Astrocyte (in vitro differentiated cells and primary cell): ENCODE measurements at regions not wholly inside any gene's neighbourhood (a gene's known extent, or its start where the extent isn't known, plus 50 kb on each side); places are given as distances from the start of the nearest gene placed in this dataset.

Source experiments
- DNase-seq: peaks from one replicate; pipeline ENCODE4 v3.0.0-alpha.2; 2010; ENCODE audit warnings: low read depth
- FAIRE-seq: peaks from 2 replicates; lab custom pipeline; 2011; peaks lifted over from hg19 to GRCh38; lab: Jason Lieb, UNC
- H2AFZ ChIP-seq: 2 replicates; pipeline ENCODE4 v1.6.0; 2012; ENCODE audit warnings: low read depth, low read length, inconsistent platforms
- H3K27ac ChIP-seq: 2 replicates; pipeline ENCODE4 v1.5.1; 2011; ENCODE audit warnings: low read depth, low read length, inconsistent platforms
- H3K27me3 ChIP-seq: 2 replicates; pipeline ENCODE4 v1.6.0; 2011; ENCODE audit warnings: low read length, inconsistent platforms; ENCODE audit not compliant: insufficient read depth
- H3K36me3 ChIP-seq: 2 replicates; pipeline ENCODE4 v1.5.1; 2011; ENCODE audit warnings: low read length, inconsistent platforms; ENCODE audit not compliant: insufficient read depth
- H3K4me1 ChIP-seq: 2 replicates; pipeline ENCODE4 v1.5.1; 2011; ENCODE audit warnings: low read length, inconsistent platforms; ENCODE audit not compliant: insufficient read depth
- H3K4me2 ChIP-seq: 2 replicates; pipeline ENCODE4 v1.6.0; 2012; ENCODE audit warnings: low read length, inconsistent platforms
- H3K4me3 ChIP-seq: 2 replicates; pipeline ENCODE4 v1.5.1; 2011; ENCODE audit warnings: low read depth, mild to moderate bottlenecking, low read length, inconsistent platforms; ENCODE audit not compliant: insufficient read depth
- H3K79me2 ChIP-seq: 2 replicates; pipeline ENCODE4 v1.6.0; 2012; ENCODE audit warnings: mild to moderate bottlenecking, low read length, inconsistent platforms; ENCODE audit not compliant: insufficient read depth
- H3K9ac ChIP-seq: 2 replicates; pipeline ENCODE4 v1.6.0; 2012; ENCODE audit warnings: mild to moderate bottlenecking, low read length, inconsistent platforms
- H3K9me3 ChIP-seq: 2 replicates; pipeline ENCODE4 v1.5.1; 2012; ENCODE audit warnings: low read depth, mild to moderate bottlenecking, low read length, inconsistent platforms; ENCODE audit not compliant: insufficient read depth
- H4K20me1 ChIP-seq: 2 replicates; pipeline ENCODE4 v1.6.0; 2012; ENCODE audit warnings: low read length, inconsistent platforms; ENCODE audit not compliant: insufficient read depth
- H3K27ac Mint-ChIP-seq: one replicate; pipeline ENCODE4 v1.8.0; 2021; ENCODE audit warnings: mild to moderate bottlenecking, mixed read lengths; ENCODE audit not compliant: unreplicated experiment
- H3K27me3 Mint-ChIP-seq: one replicate; pipeline ENCODE4 v1.8.0; 2021; ENCODE audit warnings: low read depth, mixed read lengths; ENCODE audit not compliant: unreplicated experiment
- H3K36me3 Mint-ChIP-seq: one replicate; pipeline ENCODE4 v1.8.0; 2021; ENCODE audit warnings: low read depth, mixed read lengths; ENCODE audit not compliant: unreplicated experiment
- H3K4me1 Mint-ChIP-seq: one replicate; pipeline ENCODE4 v1.8.0; 2021; ENCODE audit warnings: low read depth, mixed read lengths; ENCODE audit not compliant: unreplicated experiment
- H3K4me3 Mint-ChIP-seq: one replicate; pipeline ENCODE4 v1.8.0; 2021; ENCODE audit warnings: mild to moderate bottlenecking, moderate library complexity, mixed read lengths; ENCODE audit not compliant: unreplicated experiment
- H3K9me3 Mint-ChIP-seq: one replicate; pipeline ENCODE4 v1.8.0; 2021; ENCODE audit warnings: mild to moderate bottlenecking, mixed read lengths; ENCODE audit not compliant: unreplicated experiment
- EZH2 ChIP-seq: IDR thresholded peaks from 2 replicates; pipeline ENCODE4 v1.6.1; 2012; ENCODE audit warnings: mild to moderate bottlenecking, low read length, inconsistent platforms; ENCODE audit not compliant: insufficient read depth
- TF ChIP-seq, protein P1 (sequence below): IDR thresholded peaks from 2 replicates; pipeline ENCODE4 v1.5.1; 2011; ENCODE audit warnings: low read depth, mild to moderate bottlenecking, inconsistent platforms, low read length, moderate library complexity; ENCODE audit not compliant: insufficient read depth

DNA sequence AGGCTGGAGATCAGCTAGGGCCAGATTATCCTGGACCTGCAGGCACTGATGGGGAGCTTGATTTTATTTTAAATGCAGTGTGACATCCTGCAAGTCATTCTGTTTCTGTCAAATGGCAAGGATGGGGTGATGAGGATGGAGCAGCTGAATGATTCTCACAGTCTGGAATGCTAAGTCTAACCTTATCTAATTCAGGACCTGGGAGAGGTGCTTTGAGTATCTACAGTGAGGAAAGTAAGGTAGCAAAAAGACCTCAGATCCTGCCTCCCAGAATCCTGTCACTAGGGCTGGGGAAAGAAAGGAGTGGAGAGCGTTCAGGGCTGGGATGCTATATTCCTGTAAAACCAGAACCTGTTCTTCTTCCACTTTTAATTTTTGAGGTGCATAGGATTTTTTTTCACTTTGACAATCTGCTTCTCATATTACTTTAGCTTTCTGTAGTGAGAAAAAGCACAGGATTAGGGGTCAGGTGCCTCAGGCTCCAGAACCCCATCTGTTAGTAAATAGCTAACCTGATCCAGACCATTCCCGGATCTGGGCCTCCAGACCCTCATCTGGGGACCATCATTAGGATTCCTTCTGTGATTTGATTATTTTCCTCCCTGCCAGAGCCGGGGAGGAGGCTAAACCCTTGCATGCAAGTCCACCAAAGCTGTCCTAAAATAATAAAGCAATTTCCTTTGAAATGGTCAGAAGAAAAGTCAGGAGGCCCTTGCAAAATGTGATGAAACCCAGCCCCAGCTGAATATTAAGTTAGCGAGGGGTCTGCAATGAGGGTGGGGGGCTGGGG is 54.7 kb downstream of the ASCL1 start:
- H2AFZ ChIP-seq, result no peak overlapping the region
- no peaks in the 10 kb centered on the region for H3K9me3 ChIP-seq
- no peaks in the 10 kb centered on the region for H3K79me2 ChIP-seq
- H3K4me2 ChIP-seq, result no peak overlapping the region
- no peak for FAIRE-seq
- no peak overlapping the region for H3K4me3 ChIP-seq
- no peaks in the 10 kb centered on the region for H3K4me1 ChIP-seq
- H3K9me3 Mint-ChIP-seq, result no peaks in the 10 kb centered on the region
- H3K27ac ChIP-seq, result no peak overlapping the region
- TF ChIP-seq EZH2, result no peak
- TF ChIP-seq, protein P1, sequence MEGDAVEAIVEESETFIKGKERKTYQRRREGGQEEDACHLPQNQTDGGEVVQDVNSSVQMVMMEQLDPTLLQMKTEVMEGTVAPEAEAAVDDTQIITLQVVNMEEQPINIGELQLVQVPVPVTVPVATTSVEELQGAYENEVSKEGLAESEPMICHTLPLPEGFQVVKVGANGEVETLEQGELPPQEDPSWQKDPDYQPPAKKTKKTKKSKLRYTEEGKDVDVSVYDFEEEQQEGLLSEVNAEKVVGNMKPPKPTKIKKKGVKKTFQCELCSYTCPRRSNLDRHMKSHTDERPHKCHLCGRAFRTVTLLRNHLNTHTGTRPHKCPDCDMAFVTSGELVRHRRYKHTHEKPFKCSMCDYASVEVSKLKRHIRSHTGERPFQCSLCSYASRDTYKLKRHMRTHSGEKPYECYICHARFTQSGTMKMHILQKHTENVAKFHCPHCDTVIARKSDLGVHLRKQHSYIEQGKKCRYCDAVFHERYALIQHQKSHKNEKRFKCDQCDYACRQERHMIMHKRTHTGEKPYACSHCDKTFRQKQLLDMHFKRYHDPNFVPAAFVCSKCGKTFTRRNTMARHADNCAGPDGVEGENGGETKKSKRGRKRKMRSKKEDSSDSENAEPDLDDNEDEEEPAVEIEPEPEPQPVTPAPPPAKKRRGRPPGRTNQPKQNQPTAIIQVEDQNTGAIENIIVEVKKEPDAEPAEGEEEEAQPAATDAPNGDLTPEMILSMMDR, result no peak
- no peaks in the 10 kb centered on the region for H3K36me3 ChIP-seq
- H3K4me3 Mint-ChIP-seq, result no peak overlapping the region
- no peak for DNase-seq
- peaks cover 6% of the 10 kb centered on the region for H3K27me3 Mint-ChIP-seq
- H3K9ac ChIP-seq, result no peak overlapping the region
- no peak overlapping the region for H3K27ac Mint-ChIP-seq
- H3K27me3 ChIP-seq, result no peaks in the 10 kb centered on the region
- H4K20me1 ChIP-seq, result no peaks in the 10 kb centered on the region
- H3K4me1 Mint-ChIP-seq, result no peaks in the 10 kb centered on the region
- H3K36me3 Mint-ChIP-seq, result no peaks in the 10 kb centered on the region

- no peaks in the 10 kb centered on the region for H3K9me3 ChIP-seq
- H3K27me3 ChIP-seq, result no peaks in the 10 kb centered on the region
- no peaks in the 10 kb centered on the region for H3K36me3 Mint-ChIP-seq
- H3K27me3 Mint-ChIP-seq, result peaks cover 6% of the 10 kb centered on the region
- DNase-seq (no peak), FAIRE-seq (no peak)
- no peaks in the 10 kb centered on the region for H3K4me1 Mint-ChIP-seq
- no peaks in the 10 kb centered on the region for H3K79me2 ChIP-seq
- no peaks in the 10 kb centered on the region for H4K20me1 ChIP-seq
- H2AFZ ChIP-seq, result no peak overlapping the region
- H3K4me2 ChIP-seq, result no peak overlapping the region
- no peaks in the 10 kb centered on the region for H3K36me3 ChIP-seq
- H3K9me3 Mint-ChIP-seq, result no peaks in the 10 kb centered on the region
- no peak overlapping the region for H3K9ac ChIP-seq
- no peak overlapping the region for H3K4me3 ChIP-seq
- TF ChIP-seq, protein P1, result no peak
- no peak for TF ChIP-seq EZH2
- H3K27ac Mint-ChIP-seq, result no peak overlapping the region
- no peak overlapping the region for H3K4me3 Mint-ChIP-seq
- no peak overlapping the region for H3K27ac ChIP-seq
- H3K4me1 ChIP-seq, result no peaks in the 10 kb centered on the region
Observed at GRCh38 chr12:103012884-103013283, 55.4 kb downstream of the ASCL1 start.

DNA sequence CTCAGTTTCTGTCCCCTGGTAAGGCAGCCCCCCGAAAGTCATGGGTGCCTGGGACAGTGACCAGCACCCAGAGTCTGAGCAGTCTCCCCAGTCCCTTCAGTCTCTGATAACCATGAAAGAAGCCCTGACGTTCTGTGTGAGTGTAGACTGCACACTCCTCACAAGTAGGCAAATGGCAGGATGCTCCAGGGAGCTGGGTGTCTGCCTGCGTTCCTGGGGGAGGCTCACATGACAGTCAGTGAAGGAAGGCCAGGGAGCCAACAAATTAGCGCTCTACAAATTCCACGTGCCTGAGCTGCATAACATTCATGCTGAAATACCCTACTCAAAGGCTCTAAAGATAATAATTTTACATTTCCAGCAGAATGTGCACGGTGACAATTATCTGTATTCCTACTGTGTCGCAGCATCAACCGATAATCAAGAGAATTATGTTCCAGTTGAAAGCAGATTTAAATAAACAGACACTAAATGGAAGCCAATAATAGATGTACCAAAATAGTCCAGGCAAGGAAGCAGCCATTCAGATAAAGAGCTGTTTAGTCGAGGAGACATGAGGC is 56.3 kb downstream of the ASCL1 start:
- TF ChIP-seq EZH2, result no peak
- TF ChIP-seq, protein P1, result no peak
- Histone ChIP-seq H3K4me2 (no peak overlapping the region), H4K20me1 (no peaks in the 10 kb centered on the region), H3K36me3 (no peaks in the 10 kb centered on the region), H3K79me2 (no peaks in the 10 kb centered on the region), H2AFZ (no peak overlapping the region), H3K9ac (no peak overlapping the region), H3K27ac (no peak overlapping the region), H3K9me3 (no peaks in the 10 kb centered on the region), H3K27me3 (no peaks in the 10 kb centered on the region), H3K4me3 (no peak overlapping the region), H3K4me1 (no peaks in the 10 kb centered on the region)
- Mint-ChIP-seq H3K4me1 (no peaks in the 10 kb centered on the region), H3K27me3 (peaks cover 4% of the 10 kb centered on the region), H3K36me3 (no peaks in the 10 kb centered on the region), H3K27ac (no peak overlapping the region), H3K9me3 (no peaks in the 10 kb centered on the region), H3K4me3 (no peak overlapping the region)
- no peak for DNase-seq
- FAIRE-seq, result no peak
